Right atrium auricular region (tissue), 2 donors: ENCODE measurements at regions not wholly inside any gene's neighbourhood (a gene's known extent, or its start where the extent isn't known, plus 50 kb on each side); places are given as distances from the start of the nearest gene placed in this dataset.

ENCODE experiments used
- DNase-seq: peaks from one replicate; pipeline ENCODE4 v3.0.0-alpha.2; 2019; ENCODE audit warnings: low spot score
- H3K27ac ChIP-seq, 2 donors: fragments of 200-600 bp; sonication (generic); 1 replicate in 1 of 2; 2 replicates in 1 of 2; pipeline ENCODE4 v1.5.1; 2016 to 2019
- H3K27me3 ChIP-seq, 2 donors: fragments of 200-600 bp; sonication (generic); one replicate each; pipeline versions ENCODE4 v1.5.1 to v1.6.0; 2017 to 2019
- H3K36me3 ChIP-seq: fragments of 200-600 bp; sonication (generic); one replicate; pipeline ENCODE4 v1.5.1; 2016
- H3K4me1 ChIP-seq, 2 donors: fragments of 200-600 bp; sonication (generic); one replicate each; pipeline versions ENCODE4 v1.5.1 to v1.6.0; 2017 to 2019
- H3K4me3 ChIP-seq, 2 donors: fragments of 200-600 bp; sonication (generic); 1 replicate in 1 of 2; 2 replicates in 1 of 2; pipeline ENCODE4 v1.5.1; 2017 to 2019; ENCODE audit warnings: mild to moderate bottlenecking in 1 of 2, moderate library complexity in 1 of 2
- H3K9me3 ChIP-seq, 2 donors: fragments of 200-600 bp; sonication (generic); one replicate each; pipeline ENCODE4 v1.5.1; 2019
- CTCF ChIP-seq, 2 donors: fragments of 200-600 bp; sonication (generic); IDR thresholded peaks; one replicate each; pipeline ENCODE4 v1.5.1; 2019; ENCODE audit warnings: antibody characterized with exemption in 2 of 2

DNA sequence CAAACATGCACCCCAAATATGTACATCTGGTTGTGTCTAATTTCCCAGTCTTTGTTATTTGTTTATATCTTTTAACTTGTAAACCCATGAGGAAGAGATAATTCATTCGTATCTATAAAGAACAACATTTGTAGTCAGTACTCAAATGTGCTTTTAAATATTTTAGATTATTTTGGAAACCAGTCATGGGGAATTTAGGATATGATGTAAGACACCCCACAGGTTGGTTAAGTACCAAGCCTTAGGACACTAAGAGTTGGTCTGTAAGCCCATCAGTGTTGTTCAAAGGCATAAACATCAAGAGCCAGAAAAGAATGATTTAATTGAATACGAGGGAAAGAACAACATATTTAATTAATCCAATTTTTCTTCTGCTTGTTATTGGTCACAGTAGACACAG lies 421.1 kb upstream of the SEMA3C start:
- TF ChIP-seq CTCF (IDR thresholded peaks at IDR 0.05), result no peak
- no peaks in the 10 kb centered on the region for H3K36me3 ChIP-seq
- no peaks in the 10 kb centered on the region for H3K9me3 ChIP-seq

GRCh38 chr7:81333536-81333935 lies 414.7 kb upstream of the SEMA3C start:
- no peak overlapping the region for H3K27ac ChIP-seq
- no peaks in the 10 kb centered on the region for H3K4me1 ChIP-seq
- no peak overlapping the region for H3K4me3 ChIP-seq
- DNase-seq, result no peak
- no peak for TF ChIP-seq CTCF (IDR thresholded peaks at IDR 0.05)
- H3K36me3 ChIP-seq, result no peaks in the 10 kb centered on the region
- H3K9me3 ChIP-seq, result no peaks in the 10 kb centered on the region
- H3K27me3 ChIP-seq, result no peaks in the 10 kb centered on the region

More for the DNA sequence above, 421.1 kb upstream of the SEMA3C start:
- H3K27ac ChIP-seq, result no peak overlapping the region
- no peaks in the 10 kb centered on the region for H3K4me1 ChIP-seq
- H3K27me3 ChIP-seq, result no peaks in the 10 kb centered on the region
- H3K4me3 ChIP-seq, result no peak overlapping the region
- no peak for DNase-seq

DNA sequence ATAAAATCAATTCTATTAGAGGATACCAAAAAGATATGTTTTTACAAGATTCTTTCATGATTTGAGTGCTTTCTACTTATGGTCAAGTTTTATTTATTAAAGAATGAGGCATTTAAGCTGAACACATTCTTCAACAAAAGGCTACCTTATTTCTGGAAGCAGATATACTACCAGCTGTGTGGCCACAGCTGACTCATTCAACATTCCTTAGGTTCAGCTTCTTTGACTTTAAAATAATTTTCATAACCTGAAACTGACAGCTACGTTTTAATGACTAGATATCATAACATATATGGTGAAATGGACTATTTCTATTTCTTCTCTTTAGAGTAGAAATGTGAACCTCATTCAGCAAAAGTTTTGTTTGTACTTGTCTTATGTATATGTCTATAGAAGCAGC lies 414.2 kb upstream of the SEMA3C start:
- no peak for DNase-seq
- Histone ChIP-seq H3K4me1 (no peaks in the 10 kb centered on the region), H3K36me3 (no peaks in the 10 kb centered on the region), H3K27me3 (no peaks in the 10 kb centered on the region), H3K4me3 (no peak overlapping the region), H3K27ac (no peak overlapping the region), H3K9me3 (no peaks in the 10 kb centered on the region)
- TF ChIP-seq CTCF (IDR thresholded peaks at IDR 0.05), result no peak

GRCh38 chr7:81331061-81332018 lies 412.5 kb upstream of the SEMA3C start:
- no peak for TF ChIP-seq CTCF (IDR thresholded peaks at IDR 0.05)
- H3K4me1 ChIP-seq, result no peaks in the 10 kb centered on the region
- no peaks in the 10 kb centered on the region for H3K36me3 ChIP-seq
- no peak overlapping the region for H3K4me3 ChIP-seq
- no peak for DNase-seq
- no peak overlapping the region for H3K27ac ChIP-seq
- H3K9me3 ChIP-seq, result no peaks in the 10 kb centered on the region
- H3K27me3 ChIP-seq, result no peaks in the 10 kb centered on the region

- Histone ChIP-seq H3K36me3 (no peaks in the 10 kb centered on the region), H3K4me1 (no peaks in the 10 kb centered on the region), H3K27ac (no peak overlapping the region), H3K4me3 (no peak overlapping the region), H3K27me3 (no peaks in the 10 kb centered on the region), H3K9me3 (no peaks in the 10 kb centered on the region)
- TF ChIP-seq CTCF (IDR thresholded peaks at IDR 0.05), result no peak
- no peak for DNase-seq
These were observed 411.3 kb upstream of the SEMA3C start for GRCh38 chr7:81330108-81330507.
